ES-I3 (cell line): ENCODE measurements at regions not wholly inside any gene's neighbourhood (a gene's known extent, or its start where the extent isn't known, plus 50 kb on each side); places are given as distances from the start of the nearest gene placed in this dataset.
A peak's percentile ranks its signal among the peaks of the same experiment; 100 is the strongest.
"Not testable (repeated sequence)": the region's sequence is repeated elsewhere in the genome, so short reads cannot be mapped to it uniquely, and the experiment has no call there.

Experiments
- H3K36me3 ChIP-seq: 2 replicates; pipeline ENCODE4 v1.6.1; 2013; ENCODE audit warnings: mild to moderate bottlenecking, low read length, control low read depth, moderate library complexity; ENCODE audit not compliant: insufficient read depth
- H3K4me1 ChIP-seq: 2 replicates; pipeline ENCODE4 v1.6.1; 2013; ENCODE audit warnings: mild to moderate bottlenecking, control low read depth, low read length; ENCODE audit not compliant: insufficient read depth
- H3K9ac ChIP-seq: 2 replicates; pipeline ENCODE4 v1.6.1; 2013; ENCODE audit warnings: low read depth, mild to moderate bottlenecking, low read length, moderate library complexity
- H3K9me3 ChIP-seq: 2 replicates; pipeline ENCODE4 v1.6.1; 2013; ENCODE audit warnings: mild to moderate bottlenecking, low read length, moderate library complexity; ENCODE audit not compliant: control insufficient read depth, insufficient read depth

DNA sequence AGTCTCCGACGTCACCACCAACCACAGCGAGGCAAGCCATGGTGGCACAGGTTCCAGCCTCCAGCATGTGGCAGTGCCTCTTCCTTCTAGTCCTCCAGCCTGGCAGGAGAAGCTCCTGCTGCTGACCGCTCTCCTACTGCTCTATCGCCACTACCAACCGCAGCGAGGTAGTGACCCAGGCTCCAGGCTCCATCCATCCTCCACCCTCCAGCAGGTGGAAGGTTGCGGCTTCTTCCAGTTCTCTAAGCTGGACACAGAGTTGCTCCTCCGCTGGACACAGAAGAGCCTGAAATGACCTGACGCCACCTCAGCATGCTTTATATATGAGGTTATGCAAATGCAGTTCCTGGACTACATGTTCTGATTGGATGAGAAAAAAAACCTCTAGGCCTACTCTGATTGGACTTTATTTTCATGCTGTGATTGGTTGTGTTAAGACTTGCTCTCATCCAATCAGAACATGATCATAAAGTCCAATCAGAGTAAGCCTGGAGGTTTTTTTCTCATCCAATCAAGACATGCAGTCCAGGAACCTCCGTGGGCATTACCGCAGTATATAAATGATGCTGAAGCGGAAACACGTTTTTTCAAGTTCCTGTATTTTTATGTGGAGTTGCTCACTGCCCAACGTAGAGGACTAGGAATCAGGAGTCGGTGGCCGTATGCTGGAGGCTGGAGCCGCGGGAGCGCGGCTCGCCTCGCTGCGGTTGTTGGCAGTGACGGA is 174.7 kb downstream of the USP22 start:
- peak overlapping the region; percentile 66 for H3K9ac ChIP-seq
- H3K36me3 ChIP-seq, H3K9me3 ChIP-seq, H3K4me1 ChIP-seq: not testable (repeated sequence)

- not testable (repeated sequence) for H3K9me3 ChIP-seq, H3K4me1 ChIP-seq, H3K36me3 ChIP-seq
- peak overlapping the region; percentile 66 for H3K9ac ChIP-seq
These were observed 174.2 kb downstream of the USP22 start for GRCh38 chr17:20868662-20869007.

- not testable (repeated sequence) for H3K9ac ChIP-seq, H3K36me3 ChIP-seq, H3K4me1 ChIP-seq, H3K9me3 ChIP-seq
These were observed 169.6 kb downstream of the USP22 start for GRCh38 chr17:20873173-20873572.

- not testable (repeated sequence) for H3K9me3 ChIP-seq, H3K9ac ChIP-seq, H3K36me3 ChIP-seq, H3K4me1 ChIP-seq
These were observed 169.0 kb downstream of the USP22 start for GRCh38 chr17:20873688-20874328.

- not testable (repeated sequence) for H3K9ac ChIP-seq
These were observed 165.4 kb downstream of the USP22 start for GRCh38 chr17:20877384-20877783.

DNA sequence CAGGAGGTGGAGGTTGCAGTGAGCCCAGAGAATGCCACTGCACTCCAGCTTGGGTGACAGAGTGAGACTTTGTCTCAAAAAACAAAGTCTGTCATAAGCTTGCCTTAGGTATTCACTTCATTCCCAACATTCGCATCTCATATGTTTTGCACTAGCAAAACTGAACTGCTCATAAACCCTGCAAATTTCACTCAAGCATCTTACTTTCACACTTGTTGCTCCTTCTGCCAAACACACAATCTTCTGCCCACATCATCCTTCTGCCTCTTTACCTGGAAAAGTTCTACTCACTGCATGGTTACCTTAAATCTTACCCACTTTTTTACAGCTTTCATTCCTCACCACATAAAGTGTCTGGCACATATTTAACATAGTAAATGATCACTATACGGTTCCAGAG is 152.5 kb downstream of the USP22 start:
- Histone ChIP-seq H3K9me3 (no peaks in the 10 kb centered on the region), H3K4me1 (no peaks in the 10 kb centered on the region), H3K9ac (no peak overlapping the region), H3K36me3 (no peaks in the 10 kb centered on the region)

More at GRCh38 chr17:20877384-20877783, 165.4 kb downstream of the USP22 start:
- not testable (repeated sequence) for H3K9me3 ChIP-seq, H3K4me1 ChIP-seq, H3K36me3 ChIP-seq

- H3K9ac ChIP-seq, H3K36me3 ChIP-seq: not testable (repeated sequence)
These were observed 147.4 kb downstream of the USP22 start for GRCh38 chr17:20895426-20895825.

DNA sequence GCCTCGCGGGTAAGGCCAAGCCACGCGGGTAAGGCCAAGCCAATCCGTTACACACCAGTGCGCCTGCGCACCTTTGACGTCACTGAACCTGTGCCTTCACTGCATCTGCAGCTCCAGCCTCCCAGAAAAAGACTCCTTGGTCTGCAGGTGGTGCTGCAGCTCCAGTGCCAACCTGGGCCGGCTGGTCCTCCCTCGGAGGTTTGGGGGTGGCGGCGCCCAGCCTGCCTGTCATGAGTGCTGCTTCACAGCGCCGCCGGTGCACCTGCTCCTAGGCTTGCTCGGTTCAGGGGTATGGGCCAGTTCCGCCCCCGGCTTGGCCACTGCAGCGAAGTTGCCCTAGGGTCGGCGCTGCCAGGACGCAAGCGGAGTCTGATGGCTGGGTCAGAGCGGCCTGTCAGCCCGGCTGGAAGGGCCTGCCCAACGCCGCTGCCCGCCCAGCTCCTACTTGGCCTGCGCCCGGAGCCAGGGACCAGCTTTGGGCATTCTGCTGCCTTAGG is 146.6 kb downstream of the USP22 start:
- H3K4me1 ChIP-seq = peaks cover 4% of the 10 kb centered on the region
- no peaks in the 10 kb centered on the region for H3K9me3 ChIP-seq
- H3K9ac ChIP-seq = no peak overlapping the region
- H3K36me3 ChIP-seq = no peaks in the 10 kb centered on the region

More at GRCh38 chr17:20895426-20895825, 147.4 kb downstream of the USP22 start:
- H3K4me1 ChIP-seq, H3K9me3 ChIP-seq: not testable (repeated sequence)

- not testable (repeated sequence) for H3K9ac ChIP-seq, H3K4me1 ChIP-seq, H3K9me3 ChIP-seq
These were observed 144.1 kb downstream of the USP22 start for GRCh38 chr17:20898726-20899125.

DNA sequence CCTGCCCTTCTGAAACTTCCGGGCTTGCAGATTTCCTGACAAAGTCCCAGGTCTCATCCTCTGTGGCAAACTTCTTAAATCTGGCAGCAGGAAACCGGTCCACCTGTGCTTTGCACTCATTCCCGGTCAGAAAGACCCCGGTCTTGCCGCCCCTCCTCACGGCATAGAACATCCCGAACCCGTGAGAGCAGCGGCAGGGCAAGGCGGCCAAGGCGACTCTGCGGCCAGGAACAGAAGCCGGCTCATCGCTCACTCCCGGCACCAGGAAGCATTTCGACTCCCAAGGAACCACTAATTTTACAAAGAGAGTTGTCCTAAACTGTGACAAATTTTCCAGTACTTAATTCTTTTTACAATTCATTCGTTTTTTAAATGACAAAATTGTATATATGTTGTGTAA is 140.3 kb downstream of the USP22 start:
- H3K4me1 ChIP-seq, H3K36me3 ChIP-seq, H3K9ac ChIP-seq, H3K9me3 ChIP-seq: not testable (repeated sequence)

More at GRCh38 chr17:20898726-20899125, 144.1 kb downstream of the USP22 start:
- H3K36me3 ChIP-seq = not testable (repeated sequence)

DNA sequence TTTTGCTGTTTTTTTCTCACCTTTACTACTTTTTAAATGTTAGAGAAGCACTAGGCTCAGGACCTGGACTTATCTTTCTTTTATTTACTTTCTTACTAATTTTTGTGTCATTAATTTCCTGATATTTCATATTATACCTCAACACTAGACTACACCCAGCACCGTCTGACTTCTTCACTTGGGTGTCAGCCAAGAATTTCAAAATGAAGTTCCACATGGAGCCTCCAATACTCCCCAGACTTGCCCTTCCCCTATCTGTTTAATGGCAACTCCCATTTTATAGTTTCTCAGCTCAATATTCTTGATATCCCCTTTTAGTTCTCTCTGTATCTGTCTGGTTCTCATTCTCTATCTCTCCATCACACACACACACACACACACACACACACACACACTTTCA is 139.3 kb downstream of the USP22 start:
- not testable (repeated sequence) for H3K4me1 ChIP-seq, H3K9ac ChIP-seq, H3K9me3 ChIP-seq, H3K36me3 ChIP-seq

DNA sequence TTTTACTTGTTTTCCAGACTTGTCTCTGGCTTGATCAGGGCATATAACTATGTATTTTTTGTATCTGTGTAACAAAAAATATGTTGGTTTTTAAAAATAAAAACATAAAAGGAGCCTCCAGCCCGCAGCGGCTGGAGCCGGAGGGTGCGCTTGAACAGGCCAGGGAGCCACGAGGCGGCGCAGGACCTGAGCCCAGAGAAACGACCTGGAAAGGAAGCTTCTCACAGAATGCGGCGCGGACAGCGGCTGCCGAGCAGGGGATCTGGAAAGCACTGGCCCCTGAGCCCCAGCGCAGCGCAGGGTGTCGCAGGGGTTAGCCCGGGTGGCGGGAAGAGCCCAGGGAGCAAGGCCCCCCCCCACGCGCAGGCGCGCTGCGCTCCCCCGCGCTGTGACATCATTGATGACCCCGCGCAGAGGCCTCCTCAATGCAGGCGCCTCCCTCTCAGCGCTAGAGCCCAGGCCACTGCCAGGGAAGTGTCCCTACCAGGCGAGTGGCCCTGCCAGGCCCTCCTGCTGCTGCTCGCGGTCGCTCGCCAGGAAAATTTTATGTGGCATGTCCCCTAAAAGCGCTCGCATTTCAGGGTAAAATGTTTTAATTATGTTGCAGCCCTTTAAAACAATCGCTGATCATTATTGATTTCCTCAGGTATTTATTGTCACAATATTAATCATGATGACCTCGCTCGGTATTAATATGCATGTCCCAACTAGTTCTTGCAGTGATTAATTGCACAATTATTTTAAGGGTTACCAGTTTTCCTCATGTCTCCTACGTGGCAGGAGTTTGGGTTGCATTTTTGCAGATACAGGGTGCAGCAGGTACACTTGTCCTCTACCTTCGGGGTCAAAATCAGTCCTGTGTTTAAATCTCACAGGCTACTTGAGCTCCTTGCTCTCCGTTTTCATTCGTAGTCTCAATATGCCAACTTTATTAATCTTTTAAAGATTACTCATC is 134.2 kb downstream of the USP22 start:
- H3K9me3 ChIP-seq = no peaks in the 10 kb centered on the region
- H3K4me1 ChIP-seq = no peaks in the 10 kb centered on the region; the same call in 1 of the 2 replicates
- peak overlapping the region; percentile 57; the same call in 1 of the 2 replicates for H3K9ac ChIP-seq
- H3K36me3 ChIP-seq = no peaks in the 10 kb centered on the region

DNA sequence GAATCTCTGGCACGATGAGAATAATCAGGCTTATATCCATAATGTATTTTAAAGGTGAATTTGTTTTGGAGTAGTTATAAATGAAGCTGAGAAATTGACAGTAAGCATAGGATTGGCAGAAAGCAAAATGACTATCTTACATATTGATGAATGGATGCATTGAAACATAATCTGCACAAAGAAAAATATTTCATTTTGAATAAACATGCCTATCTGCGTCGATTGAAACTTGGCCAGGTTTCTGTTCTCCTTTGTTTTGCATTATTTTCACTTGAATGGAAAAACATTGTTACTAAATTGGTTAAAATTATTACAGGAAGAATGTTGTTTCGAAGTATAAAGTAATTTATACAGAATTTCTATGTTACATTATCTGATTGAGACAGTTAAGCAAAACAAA is 128.2 kb downstream of the USP22 start:
- H3K9me3 ChIP-seq = no peaks in the 10 kb centered on the region
- no peaks in the 10 kb centered on the region for H3K4me1 ChIP-seq
- H3K36me3 ChIP-seq = no peaks in the 10 kb centered on the region
- no peak overlapping the region for H3K9ac ChIP-seq

DNA sequence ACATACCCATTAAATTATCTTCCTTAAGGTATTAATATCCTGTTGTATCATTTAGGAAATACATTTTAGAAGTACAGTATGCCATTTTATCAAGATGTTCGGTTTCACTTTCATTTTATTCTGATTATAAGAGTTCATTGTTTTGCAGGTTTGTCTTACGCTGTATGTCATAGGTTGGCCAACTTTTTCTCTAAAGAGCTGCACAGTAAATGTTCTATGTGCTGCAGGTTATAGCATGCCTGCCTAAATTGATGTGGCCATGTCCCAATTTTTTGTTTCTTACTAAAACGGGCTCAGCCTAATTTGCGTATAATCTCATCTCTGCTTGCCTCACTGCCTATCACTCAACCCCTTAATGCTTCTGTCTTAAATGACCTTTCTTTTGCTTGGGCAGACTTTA is 126.4 kb downstream of the USP22 start:
- Histone ChIP-seq H3K36me3 (no peaks in the 10 kb centered on the region), H3K9me3 (no peaks in the 10 kb centered on the region), H3K4me1 (peaks cover 6% of the 10 kb centered on the region; the same call in 1 of the 2 replicates)

More for the DNA sequence above, 126.4 kb downstream of the USP22 start:
- no peak overlapping the region for H3K9ac ChIP-seq
